ENCODE measurements at regions not wholly inside any gene's neighbourhood (a gene's known extent, or its start where the extent isn't known, plus 50 kb on each side); places are given as distances from the start of the nearest gene placed in this dataset.

DNA sequence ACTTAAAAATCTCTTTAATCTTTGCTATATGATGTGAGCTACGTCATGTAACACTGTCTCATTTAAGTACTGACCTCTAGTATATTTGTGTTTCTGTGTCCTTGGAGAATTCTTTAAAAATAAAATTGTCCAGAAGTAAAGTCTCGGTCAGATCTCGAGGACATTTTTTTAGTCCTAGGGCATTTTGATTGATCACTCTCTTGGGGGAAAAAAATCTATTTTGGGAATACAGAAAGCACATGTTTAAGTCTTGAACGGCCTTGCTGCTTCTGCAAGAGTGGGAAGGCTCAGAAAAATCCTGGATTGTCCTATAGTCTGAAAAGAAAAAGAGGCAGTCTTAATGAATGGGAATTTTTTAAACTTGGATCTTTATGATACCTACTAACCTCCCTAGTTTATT, 234.3 kb downstream of the UTRN start:
- TF ChIP-seq, protein P1, sequence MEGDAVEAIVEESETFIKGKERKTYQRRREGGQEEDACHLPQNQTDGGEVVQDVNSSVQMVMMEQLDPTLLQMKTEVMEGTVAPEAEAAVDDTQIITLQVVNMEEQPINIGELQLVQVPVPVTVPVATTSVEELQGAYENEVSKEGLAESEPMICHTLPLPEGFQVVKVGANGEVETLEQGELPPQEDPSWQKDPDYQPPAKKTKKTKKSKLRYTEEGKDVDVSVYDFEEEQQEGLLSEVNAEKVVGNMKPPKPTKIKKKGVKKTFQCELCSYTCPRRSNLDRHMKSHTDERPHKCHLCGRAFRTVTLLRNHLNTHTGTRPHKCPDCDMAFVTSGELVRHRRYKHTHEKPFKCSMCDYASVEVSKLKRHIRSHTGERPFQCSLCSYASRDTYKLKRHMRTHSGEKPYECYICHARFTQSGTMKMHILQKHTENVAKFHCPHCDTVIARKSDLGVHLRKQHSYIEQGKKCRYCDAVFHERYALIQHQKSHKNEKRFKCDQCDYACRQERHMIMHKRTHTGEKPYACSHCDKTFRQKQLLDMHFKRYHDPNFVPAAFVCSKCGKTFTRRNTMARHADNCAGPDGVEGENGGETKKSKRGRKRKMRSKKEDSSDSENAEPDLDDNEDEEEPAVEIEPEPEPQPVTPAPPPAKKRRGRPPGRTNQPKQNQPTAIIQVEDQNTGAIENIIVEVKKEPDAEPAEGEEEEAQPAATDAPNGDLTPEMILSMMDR (IDR thresholded peaks at IDR 0.05; ENCODE audit: low read depth, low read length, poor library complexity, severe bottlenecking): no peak
- TF ChIP-seq EZH2phosphoT487 (IDR thresholded peaks at IDR 0.05; ENCODE audit: borderline replicate concordance, low read length): no peak
